SKM-1 treated with dmso at 0.1 percent for 144 hours (cell line): ENCODE measurements at regions not wholly inside any gene's neighbourhood (a gene's known extent, or its start where the extent isn't known, plus 50 kb on each side); places are given as distances from the start of the nearest gene placed in this dataset.
"Not testable (repeated sequence)": the region's sequence is repeated elsewhere in the genome, so short reads cannot be mapped to it uniquely, and the experiment has no call there.

Experiments used
- DNase-seq: peaks from one replicate; lab custom pipeline; 2025; ENCODE audit not compliant: unreplicated experiment; lab: John Stamatoyannopoulos, UW

GRCh38 chr5:60517850-60518249, 182.1 kb downstream of the DEPDC1B start:
- no peak for DNase-seq

- DNase-seq, result no peak
Measured at GRCh38 chr5:60517094-60517694, 182.8 kb downstream of the DEPDC1B start.

GRCh38 chr5:60516688-60517087, 183.3 kb downstream of the DEPDC1B start:
- no peak for DNase-seq

GRCh38 chr5:60514152-60514551, 185.8 kb downstream of the DEPDC1B start:
- DNase-seq, result no peak

- DNase-seq, result no peak
Measured at GRCh38 chr5:60512117-60512516, 187.8 kb downstream of the DEPDC1B start.

GRCh38 chr5:60510663-60511062, 189.3 kb downstream of the DEPDC1B start:
- DNase-seq, result no peak

GRCh38 chr5:60510049-60510448, 189.9 kb downstream of the DEPDC1B start:
- no peak for DNase-seq

- no peak for DNase-seq
Measured at GRCh38 chr5:60509519-60509918, 190.4 kb downstream of the DEPDC1B start.

GRCh38 chr5:60507687-60508086, 192.3 kb downstream of the DEPDC1B start:
- DNase-seq, result no peak

- no peak for DNase-seq
Measured at GRCh38 chr5:60505373-60506171, 194.4 kb downstream of the DEPDC1B start.

GRCh38 chr5:60504342-60504741, 195.6 kb downstream of the DEPDC1B start:
- no peak for DNase-seq

- DNase-seq, result no peak
Measured at GRCh38 chr5:60503771-60504170, 196.2 kb downstream of the DEPDC1B start.

GRCh38 chr5:60497706-60498500, 202.1 kb downstream of the DEPDC1B start:
- DNase-seq, result no peak

- no peak for DNase-seq
Measured at GRCh38 chr5:60495644-60496520, 204.1 kb downstream of the DEPDC1B start.

- no peak for DNase-seq
Measured at GRCh38 chr5:60494635-60495034, 205.3 kb downstream of the DEPDC1B start.

GRCh38 chr5:60494144-60494543, 205.8 kb downstream of the DEPDC1B start:
- no peak for DNase-seq

- no peak for DNase-seq
Measured at GRCh38 chr5:60493372-60493771, 206.6 kb downstream of the DEPDC1B start.

GRCh38 chr5:60492958-60493357, 207.0 kb downstream of the DEPDC1B start:
- no peak for DNase-seq

GRCh38 chr5:60492358-60492757, 207.6 kb downstream of the DEPDC1B start:
- not testable (repeated sequence) for DNase-seq

GRCh38 chr5:60490597-60491166, 209.3 kb downstream of the DEPDC1B start:
- no peak for DNase-seq

GRCh38 chr5:60489856-60490255, 210.1 kb downstream of the DEPDC1B start:
- DNase-seq, result no peak
